ENCODE measurements at regions not wholly inside any gene's neighbourhood (a gene's known extent, or its start where the extent isn't known, plus 50 kb on each side); places are given as distances from the start of the nearest gene placed in this dataset.
"Not testable (repeated sequence)": the region's sequence is repeated elsewhere in the genome, so short reads cannot be mapped to it uniquely, and the experiment has no call there.

DNA sequence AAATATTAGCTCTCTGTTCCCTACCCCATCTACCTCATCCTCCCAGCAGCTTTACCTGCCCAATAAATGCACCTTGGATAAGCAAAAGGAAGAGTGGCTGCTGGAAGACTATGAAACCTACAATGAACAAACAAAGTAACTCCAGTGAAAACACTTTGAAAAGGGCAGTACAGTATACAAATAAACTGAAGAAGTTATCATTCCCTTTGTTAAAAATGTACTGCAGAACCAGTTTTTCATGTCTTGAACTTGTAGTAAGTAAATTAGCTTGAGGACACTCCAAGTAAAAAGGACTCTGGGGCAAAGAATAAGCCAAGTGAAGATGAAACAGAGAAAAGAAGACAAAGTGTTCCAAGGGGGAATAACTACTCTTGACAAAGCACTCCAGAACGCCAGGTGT, 457.1 kb downstream of the DTWD2 start:
- no peak overlapping the region for H3K27ac Mint-ChIP-seq
- H3K27me3 Mint-ChIP-seq: no peaks in the 10 kb centered on the region
- H3K9me3 Mint-ChIP-seq: peaks cover 3% of the 10 kb centered on the region
- no peak overlapping the region for H3K4me3 Mint-ChIP-seq
- no peaks in the 10 kb centered on the region for H3K36me3 Mint-ChIP-seq (ENCODE audit: low read depth)
- no peak for ATAC-seq (replicated peaks)
- H3K4me1 Mint-ChIP-seq: no peaks in the 10 kb centered on the region

DNA sequence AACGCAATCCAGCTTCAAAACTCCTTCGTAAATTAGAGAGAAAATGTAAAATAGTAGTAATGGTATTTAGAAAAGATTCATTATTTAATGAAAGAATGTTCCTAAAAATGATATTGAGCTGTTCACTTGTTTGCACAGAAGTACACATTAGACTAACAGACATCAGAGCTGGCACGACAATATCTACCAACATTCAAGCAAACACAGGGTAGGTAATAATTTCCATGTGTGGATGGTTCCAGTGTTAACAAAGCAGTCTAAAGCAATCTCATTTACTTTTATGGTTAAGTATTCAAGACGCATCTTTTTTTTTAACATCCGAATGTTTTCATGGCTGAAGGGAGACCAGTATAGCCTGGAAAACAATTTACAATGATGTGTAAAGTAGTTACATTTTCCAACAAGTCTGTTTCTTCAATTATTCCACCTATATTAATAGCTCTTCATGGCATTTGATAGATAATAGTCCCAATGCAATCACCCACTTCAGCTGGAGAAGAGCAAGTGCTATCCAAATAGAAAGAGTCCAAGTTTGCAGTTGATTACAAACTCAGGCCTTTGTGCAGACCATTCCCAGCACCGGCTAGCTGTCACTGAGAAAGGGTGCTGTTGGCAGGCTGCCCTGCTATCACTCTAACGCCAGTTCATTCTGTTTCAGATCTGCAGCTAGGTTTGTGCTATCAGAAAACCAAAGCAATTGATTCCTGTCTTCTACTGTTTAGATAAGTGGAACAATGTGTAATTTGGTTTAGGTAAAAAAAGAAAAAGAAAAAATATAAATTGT, 458.8 kb downstream of the DTWD2 start:
- Mint-ChIP-seq H3K27ac (no peak overlapping the region), H3K4me3 (no peak overlapping the region), H3K36me3 (ENCODE audit: low read depth) (no peaks in the 10 kb centered on the region), H3K27me3 (no peaks in the 10 kb centered on the region), H3K9me3 (peaks cover 3% of the 10 kb centered on the region), H3K4me1 (no peaks in the 10 kb centered on the region)
- no peak for ATAC-seq (replicated peaks)

DNA sequence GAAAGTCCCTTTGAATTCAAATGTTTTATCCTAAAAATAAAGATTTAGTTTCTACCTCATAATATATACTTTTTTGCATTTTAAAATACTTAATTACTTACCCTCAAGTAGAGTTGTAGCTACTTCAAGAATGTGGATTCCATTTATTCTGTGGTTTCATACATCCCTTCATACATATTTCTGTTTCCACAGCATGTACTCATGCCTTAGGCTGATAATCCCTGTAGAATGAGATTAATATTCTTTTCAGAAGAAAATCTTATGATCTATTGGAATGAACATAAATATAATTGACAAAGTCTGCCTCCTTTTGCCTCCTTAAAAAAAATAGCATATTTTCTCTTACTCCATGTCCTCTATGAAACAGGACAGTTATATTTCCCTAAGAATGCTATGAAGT, 465.7 kb downstream of the DTWD2 start:
- Mint-ChIP-seq H3K4me3 (no peak overlapping the region), H3K36me3 (ENCODE audit: low read depth) (no peaks in the 10 kb centered on the region), H3K27me3 (peaks cover 6% of the 10 kb centered on the region), H3K27ac (no peak overlapping the region), H3K9me3 (no peaks in the 10 kb centered on the region), H3K4me1 (no peaks in the 10 kb centered on the region)
- no peak for ATAC-seq (replicated peaks)

DNA sequence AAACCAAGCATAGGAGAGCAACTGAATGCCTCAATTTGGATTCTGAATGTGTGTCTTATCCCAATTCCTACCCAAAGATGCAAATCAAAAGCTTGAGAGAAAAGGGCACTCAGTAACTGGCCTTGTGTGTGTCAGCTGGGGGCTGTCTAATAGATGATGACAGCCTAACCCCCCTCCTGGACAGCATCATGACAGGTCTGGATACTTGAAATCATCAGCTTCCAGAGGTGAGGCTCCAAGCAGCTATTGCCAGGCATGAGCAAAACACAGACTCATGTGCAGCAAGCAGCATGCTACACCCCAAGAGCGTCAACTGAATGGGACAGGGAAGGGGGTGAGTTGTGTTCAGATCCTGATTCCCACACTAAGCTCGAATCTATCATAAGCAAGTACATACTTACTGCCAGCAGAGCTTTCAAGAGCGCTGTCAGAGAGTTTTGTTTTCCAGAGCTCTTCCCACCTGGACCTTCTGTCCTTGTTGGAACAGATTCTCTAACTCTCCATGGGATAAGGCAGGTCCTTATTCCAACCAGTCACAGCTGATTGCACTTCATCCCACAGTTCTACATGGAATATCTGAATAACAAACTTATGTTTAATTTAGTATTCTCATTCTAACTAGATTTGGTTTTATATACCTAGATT, 467.5 kb downstream of the DTWD2 start:
- Mint-ChIP-seq H3K4me3 (no peak overlapping the region), H3K27ac (no peak overlapping the region), H3K36me3 (ENCODE audit: low read depth) (no peaks in the 10 kb centered on the region), H3K4me1 (no peaks in the 10 kb centered on the region), H3K9me3 (no peaks in the 10 kb centered on the region), H3K27me3 (peaks cover 6% of the 10 kb centered on the region)
- ATAC-seq (replicated peaks): no peak

DNA sequence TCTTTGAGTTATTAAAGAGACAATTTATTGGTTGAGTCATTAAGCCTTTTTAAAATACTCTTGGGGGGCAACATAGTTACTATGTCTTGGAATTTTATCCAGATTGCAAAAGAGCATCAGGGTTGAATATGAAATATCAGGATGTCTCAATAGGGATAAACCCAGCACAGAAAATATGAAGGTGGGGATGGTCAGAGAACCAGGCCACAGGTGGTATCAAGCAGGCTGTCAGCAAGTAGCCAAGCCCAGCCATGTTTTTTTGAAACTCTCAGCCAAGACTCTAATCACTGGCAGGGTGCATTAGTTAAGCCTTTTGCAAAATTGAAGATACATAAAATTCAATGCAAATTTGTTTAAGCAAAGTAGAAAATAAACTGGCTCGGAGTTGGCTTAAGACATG, 468.9 kb downstream of the DTWD2 start:
- no peak for ATAC-seq (replicated peaks)
- H3K9me3 Mint-ChIP-seq: no peaks in the 10 kb centered on the region
- H3K4me1 Mint-ChIP-seq: no peaks in the 10 kb centered on the region
- H3K36me3 Mint-ChIP-seq (ENCODE audit: low read depth): no peaks in the 10 kb centered on the region
- H3K4me3 Mint-ChIP-seq: no peak overlapping the region
- H3K27ac Mint-ChIP-seq: no peak overlapping the region
- H3K27me3 Mint-ChIP-seq: peaks cover 6% of the 10 kb centered on the region

DNA sequence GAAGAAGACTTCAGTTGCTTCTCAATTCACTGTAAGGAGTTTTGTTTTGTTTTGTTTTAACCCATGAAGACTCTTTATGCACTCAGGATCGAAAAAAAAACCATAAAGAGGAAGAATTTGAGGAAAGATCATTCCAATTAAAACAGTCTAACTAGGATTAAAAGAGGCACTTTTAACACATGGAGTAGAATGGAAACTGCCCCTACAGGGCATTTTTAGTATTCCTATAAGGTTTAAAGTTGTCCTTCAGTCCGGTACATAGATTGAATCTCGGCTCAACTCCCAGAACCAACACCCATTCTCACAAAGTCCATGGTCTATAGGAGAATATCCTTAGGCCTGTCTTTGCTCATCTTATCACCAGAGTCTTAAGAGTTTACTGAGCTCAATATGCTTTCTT, 469.6 kb downstream of the DTWD2 start:
- no peaks in the 10 kb centered on the region for H3K4me1 Mint-ChIP-seq
- no peaks in the 10 kb centered on the region for H3K36me3 Mint-ChIP-seq (ENCODE audit: low read depth)
- ATAC-seq (replicated peaks): no peak
- no peak overlapping the region for H3K27ac Mint-ChIP-seq
- H3K4me3 Mint-ChIP-seq: no peak overlapping the region
- no peaks in the 10 kb centered on the region for H3K9me3 Mint-ChIP-seq
- H3K27me3 Mint-ChIP-seq: peaks cover 6% of the 10 kb centered on the region

DNA sequence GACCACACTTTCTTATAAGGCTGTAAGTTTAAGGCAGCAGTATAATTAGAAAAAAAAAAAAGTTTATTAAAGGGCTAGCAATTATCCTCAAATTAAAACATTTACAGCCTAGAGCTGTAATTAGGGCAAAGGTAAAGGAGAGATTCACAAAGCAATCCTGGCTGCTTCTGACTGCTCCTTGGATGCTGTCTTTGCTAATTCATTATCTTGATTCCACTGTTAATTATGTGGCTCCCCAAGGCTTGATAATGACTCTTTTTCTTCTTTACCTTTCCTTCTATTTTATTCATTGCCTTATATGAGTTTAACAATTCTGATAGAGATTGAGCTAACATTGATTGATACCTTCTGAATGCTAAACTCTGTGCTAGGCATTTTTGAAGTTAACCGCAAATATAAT, 476.5 kb downstream of the DTWD2 start:
- Mint-ChIP-seq H3K27me3 (no peaks in the 10 kb centered on the region), H3K4me1 (no peaks in the 10 kb centered on the region), H3K4me3 (no peak overlapping the region), H3K36me3 (ENCODE audit: low read depth) (no peaks in the 10 kb centered on the region), H3K27ac (no peak overlapping the region), H3K9me3 (no peaks in the 10 kb centered on the region)
- ATAC-seq (replicated peaks): no peak

DNA sequence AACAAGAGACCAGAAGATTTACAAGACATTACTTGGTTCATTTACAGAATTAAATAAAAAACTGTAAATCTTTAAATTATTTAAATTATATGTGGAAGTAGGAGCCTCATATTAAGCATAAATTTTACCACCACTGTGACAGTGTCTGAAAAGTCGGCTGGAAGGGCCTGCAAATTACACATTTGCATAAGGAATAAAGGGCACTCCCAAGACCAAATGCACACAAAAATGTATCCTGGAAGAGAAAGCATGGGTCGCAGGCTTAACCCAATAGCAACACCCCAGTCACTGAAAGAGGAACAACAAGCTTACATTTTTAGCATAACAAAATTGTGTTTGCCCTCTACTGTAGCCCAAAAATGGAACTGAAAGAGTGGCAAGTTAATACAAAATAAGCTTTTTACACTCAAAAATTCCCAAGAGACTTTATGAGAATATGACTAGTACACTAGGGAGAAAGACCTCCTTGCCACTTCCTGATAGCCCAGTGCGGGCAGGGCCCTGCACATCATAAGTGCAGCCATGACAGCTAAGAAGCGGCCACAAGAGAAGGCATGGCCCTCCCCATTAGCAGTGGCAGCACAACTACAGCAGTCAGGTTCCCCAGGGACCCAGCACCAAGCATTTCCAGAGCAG, 482.0 kb downstream of the DTWD2 start:
- Mint-ChIP-seq H3K4me1 (no peaks in the 10 kb centered on the region), H3K36me3 (ENCODE audit: low read depth) (no peaks in the 10 kb centered on the region), H3K27me3 (no peaks in the 10 kb centered on the region), H3K9me3 (peaks cover 8% of the 10 kb centered on the region), H3K27ac (no peak overlapping the region), H3K4me3 (no peak overlapping the region)
- no peak for ATAC-seq (replicated peaks)

DNA sequence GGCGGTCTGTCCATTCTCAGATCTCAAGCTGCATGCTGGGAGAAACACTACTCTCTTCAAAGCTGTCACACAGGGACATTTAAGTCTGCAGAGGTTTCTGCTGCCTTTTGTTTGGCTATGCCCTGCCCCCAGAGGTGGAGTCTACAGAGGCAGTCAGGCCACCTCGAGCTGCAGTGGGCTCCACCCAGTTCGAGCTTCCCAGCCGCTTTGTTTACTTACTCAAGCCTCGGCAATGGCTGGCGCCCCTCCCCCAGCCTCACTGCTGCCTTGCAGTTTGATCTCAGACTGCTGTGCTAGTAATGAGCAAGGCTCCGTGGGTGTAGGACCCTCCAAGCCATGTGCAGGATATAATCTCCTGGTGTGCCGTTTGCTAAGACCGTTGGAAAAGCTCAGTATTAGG, 486.1 kb downstream of the DTWD2 start:
- H3K36me3 Mint-ChIP-seq (ENCODE audit: low read depth); ATAC-seq (replicated peaks); H3K4me3 Mint-ChIP-seq; H3K27me3 Mint-ChIP-seq; H3K27ac Mint-ChIP-seq; H3K4me1 Mint-ChIP-seq; H3K9me3 Mint-ChIP-seq: not testable (repeated sequence)

DNA sequence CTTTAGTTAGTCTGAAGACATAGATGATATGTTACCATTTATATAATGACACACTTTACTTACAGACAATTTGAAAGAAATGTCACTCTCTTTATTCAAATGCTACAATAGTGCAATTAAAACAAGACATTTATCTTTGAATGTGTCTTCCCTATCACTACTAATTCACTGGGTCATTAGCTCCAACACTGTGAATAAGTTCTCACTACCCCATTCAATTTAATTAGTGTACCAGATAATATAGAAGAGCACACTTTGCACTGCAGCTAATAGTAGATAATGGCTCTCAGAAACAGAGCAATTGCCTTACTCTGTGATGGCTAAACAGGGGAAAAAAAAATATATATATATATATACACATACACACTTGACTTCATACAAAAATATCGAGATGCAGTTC, 497.0 kb downstream of the DTWD2 start:
- H3K27me3 Mint-ChIP-seq: no peaks in the 10 kb centered on the region
- no peaks in the 10 kb centered on the region for H3K36me3 Mint-ChIP-seq (ENCODE audit: low read depth)
- H3K9me3 Mint-ChIP-seq: peaks cover 4% of the 10 kb centered on the region
- H3K27ac Mint-ChIP-seq: no peak overlapping the region
- H3K4me1 Mint-ChIP-seq: no peaks in the 10 kb centered on the region
- no peak for ATAC-seq (replicated peaks)
- no peak overlapping the region for H3K4me3 Mint-ChIP-seq

DNA sequence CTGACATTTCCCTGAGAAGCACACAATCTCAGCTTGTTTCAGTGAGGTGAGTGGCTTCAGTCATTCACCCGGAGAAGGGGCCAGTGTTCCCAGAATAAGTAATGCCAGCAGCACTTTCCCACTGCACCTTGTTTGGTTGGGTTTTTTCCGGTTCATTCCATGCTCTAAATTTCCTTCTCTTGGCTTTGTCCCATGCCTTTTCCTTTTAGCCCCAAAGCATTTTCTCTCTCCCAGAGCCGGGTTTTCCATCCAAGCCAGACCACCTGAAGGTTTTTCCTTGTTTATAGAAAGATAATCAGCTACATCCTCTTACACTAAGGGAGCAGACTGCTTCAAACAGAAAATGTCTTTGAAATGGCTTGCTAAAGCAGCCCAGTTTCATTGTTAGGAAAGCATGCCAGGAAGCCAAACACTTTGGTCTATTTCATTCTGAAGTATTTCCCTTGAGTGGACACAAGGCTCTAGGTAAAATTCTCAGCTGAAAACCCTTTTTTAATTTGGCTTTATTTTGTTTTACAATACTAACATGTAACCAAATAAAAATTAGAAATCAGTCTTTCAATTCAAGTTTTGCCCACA, 501.6 kb downstream of the DTWD2 start:
- peaks cover 2% of the 10 kb centered on the region for H3K9me3 Mint-ChIP-seq
- no peaks in the 10 kb centered on the region for H3K27me3 Mint-ChIP-seq
- no peak overlapping the region for H3K4me3 Mint-ChIP-seq
- no peaks in the 10 kb centered on the region for H3K4me1 Mint-ChIP-seq
- no peaks in the 10 kb centered on the region for H3K36me3 Mint-ChIP-seq (ENCODE audit: low read depth)
- no peak for ATAC-seq (replicated peaks)
- no peak overlapping the region for H3K27ac Mint-ChIP-seq

DNA sequence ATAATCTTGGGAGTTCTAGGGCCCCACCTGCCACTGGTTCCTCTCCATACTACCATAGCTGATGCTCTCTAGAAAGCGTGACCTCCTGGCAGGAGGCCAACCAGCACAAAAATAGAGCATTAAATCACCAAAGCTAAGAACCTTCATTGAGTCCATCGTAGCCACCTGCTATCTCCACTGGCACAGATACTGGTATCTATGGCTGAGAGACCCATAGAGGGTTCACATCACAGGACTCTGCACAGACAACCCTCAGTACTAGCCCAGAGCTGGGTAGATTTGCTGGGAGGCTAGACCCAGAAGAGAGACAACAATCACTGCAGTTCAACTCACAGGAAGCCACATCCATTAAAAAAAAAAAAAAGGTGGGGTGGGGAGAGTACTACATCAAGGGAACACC, 509.1 kb downstream of the DTWD2 start:
- H3K4me1 Mint-ChIP-seq: no peaks in the 10 kb centered on the region
- no peaks in the 10 kb centered on the region for H3K36me3 Mint-ChIP-seq (ENCODE audit: low read depth)
- ATAC-seq (replicated peaks): no peak
- H3K4me3 Mint-ChIP-seq: no peak overlapping the region
- no peak overlapping the region for H3K27ac Mint-ChIP-seq
- H3K9me3 Mint-ChIP-seq: peaks cover 19% of the 10 kb centered on the region
- no peaks in the 10 kb centered on the region for H3K27me3 Mint-ChIP-seq

DNA sequence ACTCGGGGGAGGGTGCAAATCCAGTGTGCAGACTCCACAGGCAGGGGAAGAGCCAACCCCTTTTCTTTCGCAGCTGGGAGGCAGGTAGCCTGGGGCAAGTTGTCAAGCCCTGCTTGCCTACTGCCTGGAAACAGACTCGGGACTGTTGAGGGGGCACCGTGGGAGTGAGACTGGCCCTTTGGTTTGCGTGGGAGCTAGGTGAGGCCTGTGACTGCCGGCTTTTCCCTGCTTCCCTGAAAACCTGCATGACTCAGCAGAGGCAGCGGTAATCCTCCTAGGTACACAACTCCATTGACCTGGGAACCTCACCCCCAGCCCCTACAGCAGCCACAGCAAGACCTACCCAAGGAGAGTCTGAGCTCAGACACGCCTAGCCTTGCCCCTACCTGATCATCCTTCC, 509.5 kb downstream of the DTWD2 start:
- no peak for ATAC-seq (replicated peaks)
- Mint-ChIP-seq H3K9me3 (peaks cover 19% of the 10 kb centered on the region), H3K27me3 (no peaks in the 10 kb centered on the region), H3K4me1 (no peaks in the 10 kb centered on the region), H3K27ac (no peak overlapping the region), H3K4me3 (no peak overlapping the region), H3K36me3 (ENCODE audit: low read depth) (no peaks in the 10 kb centered on the region)

DNA sequence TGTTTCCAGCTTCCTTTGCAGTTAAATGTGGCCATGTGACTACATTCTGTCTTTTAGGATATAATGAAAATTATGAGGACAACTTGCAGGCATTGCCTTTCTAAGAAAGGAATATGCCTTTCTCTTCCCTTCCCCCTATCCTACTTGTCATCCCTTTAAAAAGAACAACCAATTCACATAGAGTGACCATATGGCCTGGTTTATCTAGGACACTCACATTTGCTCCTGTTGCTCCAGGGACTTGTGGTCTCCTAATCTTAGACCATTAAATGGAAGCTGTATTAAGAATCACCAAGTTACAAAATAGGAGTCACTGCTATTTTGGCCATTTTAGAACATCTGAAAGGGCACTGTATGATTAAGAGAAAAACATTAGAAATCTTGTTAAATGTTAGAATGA, 520.3 kb downstream of the DTWD2 start:
- Mint-ChIP-seq H3K9me3 (no peaks in the 10 kb centered on the region), H3K36me3 (ENCODE audit: low read depth) (no peaks in the 10 kb centered on the region), H3K4me3 (no peak overlapping the region), H3K4me1 (no peaks in the 10 kb centered on the region), H3K27ac (no peak overlapping the region), H3K27me3 (no peaks in the 10 kb centered on the region)
- no peak for ATAC-seq (replicated peaks)

DNA sequence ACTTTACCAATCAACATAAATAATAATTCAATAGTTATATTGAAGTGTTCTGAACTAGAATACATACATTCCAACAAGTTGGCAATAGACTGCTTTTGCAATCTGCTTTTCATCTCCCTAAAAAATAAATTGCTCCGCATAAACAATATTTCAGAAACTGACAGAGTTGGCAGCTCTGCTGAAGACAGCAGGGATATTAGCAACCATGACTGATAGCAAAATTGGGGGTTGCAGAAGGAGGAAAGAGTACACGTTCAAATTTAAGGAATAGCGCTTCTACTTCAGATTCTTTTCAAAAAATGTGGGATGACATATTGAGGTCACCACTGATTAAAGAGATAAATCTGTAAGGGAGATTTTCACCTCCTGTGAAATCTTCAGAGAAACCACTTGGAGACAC, 521.2 kb downstream of the DTWD2 start:
- H3K27ac Mint-ChIP-seq: no peak overlapping the region
- H3K27me3 Mint-ChIP-seq: no peaks in the 10 kb centered on the region
- no peaks in the 10 kb centered on the region for H3K9me3 Mint-ChIP-seq
- H3K36me3 Mint-ChIP-seq (ENCODE audit: low read depth): no peaks in the 10 kb centered on the region
- no peak for ATAC-seq (replicated peaks)
- no peaks in the 10 kb centered on the region for H3K4me1 Mint-ChIP-seq
- no peak overlapping the region for H3K4me3 Mint-ChIP-seq
